ENCODE measurements at regions not wholly inside any gene's neighbourhood (a gene's known extent, or its start where the extent isn't known, plus 50 kb on each side); places are given as distances from the start of the nearest gene placed in this dataset.

- TF ChIP-seq, protein P1, sequence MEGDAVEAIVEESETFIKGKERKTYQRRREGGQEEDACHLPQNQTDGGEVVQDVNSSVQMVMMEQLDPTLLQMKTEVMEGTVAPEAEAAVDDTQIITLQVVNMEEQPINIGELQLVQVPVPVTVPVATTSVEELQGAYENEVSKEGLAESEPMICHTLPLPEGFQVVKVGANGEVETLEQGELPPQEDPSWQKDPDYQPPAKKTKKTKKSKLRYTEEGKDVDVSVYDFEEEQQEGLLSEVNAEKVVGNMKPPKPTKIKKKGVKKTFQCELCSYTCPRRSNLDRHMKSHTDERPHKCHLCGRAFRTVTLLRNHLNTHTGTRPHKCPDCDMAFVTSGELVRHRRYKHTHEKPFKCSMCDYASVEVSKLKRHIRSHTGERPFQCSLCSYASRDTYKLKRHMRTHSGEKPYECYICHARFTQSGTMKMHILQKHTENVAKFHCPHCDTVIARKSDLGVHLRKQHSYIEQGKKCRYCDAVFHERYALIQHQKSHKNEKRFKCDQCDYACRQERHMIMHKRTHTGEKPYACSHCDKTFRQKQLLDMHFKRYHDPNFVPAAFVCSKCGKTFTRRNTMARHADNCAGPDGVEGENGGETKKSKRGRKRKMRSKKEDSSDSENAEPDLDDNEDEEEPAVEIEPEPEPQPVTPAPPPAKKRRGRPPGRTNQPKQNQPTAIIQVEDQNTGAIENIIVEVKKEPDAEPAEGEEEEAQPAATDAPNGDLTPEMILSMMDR (IDR thresholded peaks at IDR 0.05): no peak
- TF ChIP-seq POLR2A (IDR thresholded peaks at IDR 0.05): no peak
Observed at GRCh38 chr17:71149607-71150006, 971.2 kb upstream of the SOX9 start.

Data from vagina (tissue), 2 donors.